H1 (cell line): ENCODE measurements at regions not wholly inside any gene's neighbourhood (a gene's known extent, or its start where the extent isn't known, plus 50 kb on each side); places are given as distances from the start of the nearest gene placed in this dataset.

Experiments
- CTCF ChIA-PET: fragments of 300-600 bp; sonication (Branson Sonifier 250); formaldehyde crosslinking; loops from one replicate; lab custom pipeline; 2021; ENCODE audit not compliant: partially characterized antibody; lab: Charles Lee
- POLR2A ChIA-PET: fragments of 300-600 bp; sonication (Branson Sonifier 250); formaldehyde crosslinking; loops from one replicate; lab custom pipeline; 2021; ENCODE audit warnings: inconsistent platforms; ENCODE audit not compliant: partially characterized antibody; lab: Charles Lee
- DNase-seq, 2 experiments: peaks; one replicate each; pipeline versions ENCODE4 v3.0.0 to v3.0.0-alpha.2; 2010 to 2022; ENCODE audit warnings: low spot score in 2 of 2, low read depth in 1 of 2, mixed read lengths in 1 of 2
- FAIRE-seq: peaks from 2 replicates; lab custom pipeline; 2011; peaks lifted over from hg19 to GRCh38; lab: Jason Lieb, UNC
- H2AFZ ChIP-seq: 2 replicates; pipeline ENCODE4 v1.8.1; 2012; ENCODE audit warnings: low read length, inconsistent platforms
- H2AK5ac ChIP-seq: 2 replicates; pipeline ENCODE4 v1.6.1; 2013; ENCODE audit warnings: low read depth, low read length
- H2BK120ac ChIP-seq: replicated peaks from 2 replicates; pipeline ENCODE3; 2013; ENCODE audit warnings: low read depth, low read length, inconsistent platforms
- H2BK12ac ChIP-seq: 2 replicates; pipeline ENCODE4 v1.6.1; 2013; ENCODE audit warnings: low read depth, low read length
- H2BK15ac ChIP-seq: 2 replicates; pipeline ENCODE4 v1.6.1; 2013; ENCODE audit warnings: low read length
- H2BK20ac ChIP-seq: 2 replicates; pipeline ENCODE4 v1.6.1; 2013; ENCODE audit warnings: low read length
- H2BK5ac ChIP-seq: 2 replicates; pipeline ENCODE4 v1.6.1; 2013; ENCODE audit warnings: low read depth, low read length
- H3K14ac ChIP-seq: 2 replicates; pipeline ENCODE4 v1.6.1; 2013; ENCODE audit warnings: inconsistent platforms; ENCODE audit not compliant: insufficient read length
- H3K18ac ChIP-seq: 2 replicates; pipeline ENCODE4 v1.6.1; 2013; ENCODE audit warnings: low read length; ENCODE audit errors: extremely low read depth
- H3K23ac ChIP-seq: 2 replicates; pipeline ENCODE4 v1.6.1; 2013; ENCODE audit warnings: inconsistent platforms; ENCODE audit not compliant: insufficient read length
- H3K23me2 ChIP-seq: 2 replicates; pipeline ENCODE4 v1.6.1; 2013; ENCODE audit warnings: low read depth, low read length
- H3K27ac ChIP-seq: 2 replicates; pipeline ENCODE4 v1.6.1; 2011; ENCODE audit warnings: low read depth, low read length, inconsistent platforms
- H3K27me3 ChIP-seq, 4 experiments: replicated peaks in 1 of 4; 1 replicate in 1 of 4; 2 replicates in 3 of 4; pipeline versions ENCODE4 v1.6.1 to v1.8.1; 2011 to 2013; ENCODE audit warnings: low read length in 3 of 4, mild to moderate bottlenecking in 3 of 4, inconsistent platforms in 2 of 4, mixed read lengths in 2 of 4, moderate library complexity in 1 of 4; ENCODE audit not compliant: control insufficient read depth in 3 of 4, insufficient read depth in 3 of 4; ENCODE audit errors: extremely low read depth in 1 of 4
- H3K36me3 ChIP-seq, 4 experiments: 2 replicates each; pipeline versions ENCODE4 v1.6.1 to v1.8.1; 2011 to 2013; ENCODE audit warnings: mild to moderate bottlenecking in 4 of 4, low read length in 3 of 4, moderate library complexity in 2 of 4, control low read depth in 1 of 4, inconsistent platforms in 1 of 4; ENCODE audit not compliant: insufficient read depth in 4 of 4, control insufficient read depth in 2 of 4
- H3K4ac ChIP-seq: replicated peaks from 2 replicates; pipeline ENCODE3; 2013; ENCODE audit warnings: low read length, low read depth, mixed read lengths, inconsistent platforms; ENCODE audit not compliant: insufficient read length
- H3K4me1 ChIP-seq, 4 experiments: replicated peaks in 1 of 4; 1 replicate in 1 of 4; 2 replicates in 3 of 4; pipeline versions ENCODE4 v1.6.1 to v1.8.1; 2011 to 2013; ENCODE audit warnings: low read length in 3 of 4, inconsistent platforms in 2 of 4, mixed read lengths in 1 of 4; ENCODE audit not compliant: insufficient read depth in 4 of 4, control insufficient read depth in 3 of 4
- H3K4me2 ChIP-seq, 2 experiments: 2 replicates each; pipeline versions ENCODE4 v1.6.1 to v1.8.1; 2011 to 2013; ENCODE audit warnings: low read depth in 2 of 2, low read length in 2 of 2, control low read depth in 1 of 2, inconsistent platforms in 1 of 2, mild to moderate bottlenecking in 1 of 2; ENCODE audit not compliant: insufficient read depth in 1 of 2
- H3K4me3 ChIP-seq, 4 experiments: fragments of 200-600, 300-600 bp in 1 of 4; sonication (generic), shearing (Covaris generic), sonication (Bioruptor Twin) in 1 of 4; 2 replicates each; pipeline versions ENCODE4 v1.5.1 to v1.8.1; 2011 to 2016; ENCODE audit warnings: low read length in 4 of 4, low read depth in 3 of 4, control low read depth in 2 of 4, inconsistent platforms in 2 of 4, mild to moderate bottlenecking in 2 of 4, mixed read lengths in 1 of 4, moderate library complexity in 1 of 4; ENCODE audit not compliant: insufficient read depth in 2 of 4; ENCODE audit errors: extremely low read depth in 1 of 4
- H3K56ac ChIP-seq: replicated peaks from 2 replicates; pipeline ENCODE3; 2013; ENCODE audit warnings: low read depth, mild to moderate bottlenecking, mixed read lengths, low read length, inconsistent platforms; ENCODE audit not compliant: insufficient read length
- H3K79me1 ChIP-seq: 2 replicates; pipeline ENCODE4 v1.6.1; 2013; ENCODE audit warnings: low read depth, low read length, control low read depth
- H3K79me2 ChIP-seq, 2 experiments: 2 replicates each; pipeline versions ENCODE4 v1.6.1 to v1.8.1; 2012 to 2013; ENCODE audit warnings: low read length in 2 of 2, mild to moderate bottlenecking in 2 of 2, inconsistent platforms in 1 of 2; ENCODE audit not compliant: insufficient read depth in 2 of 2, control insufficient read depth in 1 of 2
- H3K9ac ChIP-seq, 4 experiments: replicated peaks in 1 of 4; 1 replicate in 1 of 4; 2 replicates in 3 of 4; pipeline versions ENCODE4 v1.6.1 to v1.8.1; 2011 to 2013; ENCODE audit warnings: low read depth in 3 of 4, low read length in 3 of 4, control low read depth in 2 of 4, mild to moderate bottlenecking in 2 of 4, moderate library complexity in 2 of 4, inconsistent platforms in 1 of 4; ENCODE audit errors: extremely low read depth in 1 of 4
- H3K9me3 ChIP-seq, 2 experiments: 2 replicates each; pipeline versions ENCODE4 v1.6.1 to v1.8.1; 2012 to 2013; ENCODE audit warnings: mild to moderate bottlenecking in 2 of 2, moderate library complexity in 2 of 2, control low read depth in 1 of 2, inconsistent platforms in 1 of 2, low read depth in 1 of 2, low read length in 1 of 2, mixed read lengths in 1 of 2; ENCODE audit not compliant: insufficient read depth in 2 of 2
- H4K20me1 ChIP-seq, 2 experiments: replicated peaks in 1 of 2; 2 replicates each; pipeline versions ENCODE3 to v1.8.1; 2011 to 2013; ENCODE audit warnings: inconsistent platforms in 2 of 2, low read length in 2 of 2, mild to moderate bottlenecking in 1 of 2; ENCODE audit not compliant: insufficient read depth in 2 of 2, control insufficient read depth in 1 of 2
- H4K5ac ChIP-seq: 2 replicates; pipeline ENCODE4 v1.6.1; 2013; ENCODE audit warnings: low read length, low read depth, mixed read lengths, inconsistent platforms; ENCODE audit not compliant: insufficient read length
- H4K8ac ChIP-seq: 2 replicates; pipeline ENCODE4 v1.8.0; 2013; ENCODE audit warnings: mild to moderate bottlenecking, moderate library complexity, low read length, inconsistent platforms; ENCODE audit not compliant: insufficient read depth; ENCODE audit errors: extremely low read depth
- H4K91ac ChIP-seq: replicated peaks from 2 replicates; pipeline ENCODE3; 2013; ENCODE audit warnings: low read length, mixed read lengths, inconsistent platforms; ENCODE audit not compliant: insufficient read length
- BACH1 ChIP-seq: IDR thresholded peaks from 2 replicates; pipeline ENCODE4 v1.6.1; 2012; ENCODE audit warnings: low read length, improper control_type of control experiment
- MAFK ChIP-seq: IDR thresholded peaks from 2 replicates; pipeline ENCODE4 v1.6.1; 2012; ENCODE audit warnings: low read depth, mild to moderate bottlenecking, improper control_type of control experiment, low read length
- SIX5 ChIP-seq: IDR thresholded peaks from 2 replicates; pipeline ENCODE4 v1.6.1; 2011; ENCODE audit warnings: mild to moderate bottlenecking, low read depth, low read length
- SP2 ChIP-seq: IDR thresholded peaks from 2 replicates; pipeline ENCODE4 v1.6.1; 2012; ENCODE audit warnings: mild to moderate bottlenecking, low read length, inconsistent platforms
- TAF1 ChIP-seq: IDR thresholded peaks from 2 replicates; pipeline ENCODE4 v1.6.1; 2011; ENCODE audit warnings: mild to moderate bottlenecking, low read depth, low read length
- WGBS, 2 experiments: shearing (Covaris generic) in 1 of 2; methylation state at CpG; one replicate each; pipeline versions ENCODE4 v1.1.6 to v1.1.7; 2013 to 2015; ENCODE audit warnings: low lambda C conversion rate in 2 of 2, mixed read lengths in 2 of 2, inconsistent platforms in 1 of 2, low coverage in 1 of 2, missing lambda C conversion rate in 1 of 2; ENCODE audit not compliant: insufficient replicate concordance in 2 of 2, insufficient coverage in 1 of 2, insufficient read length in 1 of 2; ENCODE audit errors: extremely low coverage in 1 of 2, missing lambda C conversion rate in 1 of 2; 5-methylcytosine and 5-hydroxymethylcytosine counted together

- no peak overlapping the region for H4K5ac ChIP-seq
- H3K27me3 ChIP-seq: no peaks in the 10 kb centered on the region
- H3K18ac ChIP-seq: no peak overlapping the region
- H3K14ac ChIP-seq: no peak overlapping the region
- H3K4me1 ChIP-seq: no peaks in the 10 kb centered on the region
- H4K91ac ChIP-seq: no peak overlapping the region
- no peak overlapping the region for H2BK5ac ChIP-seq
- H3K23me2 ChIP-seq: no peaks in the 10 kb centered on the region; the same call in 1 of the 2 replicates
- no peak overlapping the region for H2BK120ac ChIP-seq
- no peak overlapping the region for H2BK12ac ChIP-seq
- no peaks in the 10 kb centered on the region for H3K9me3 ChIP-seq
- TF ChIP-seq SIX5: no peak
- no peak for TF ChIP-seq TAF1
- no peak for TF ChIP-seq SP2
- no peak for TF ChIP-seq BACH1
- TF ChIP-seq MAFK: no peak
- no peaks in the 10 kb centered on the region for H3K79me2 ChIP-seq
- H2BK15ac ChIP-seq: no peak overlapping the region
- no peak overlapping the region for H3K23ac ChIP-seq
- no peak overlapping the region for H2AK5ac ChIP-seq
- no peak overlapping the region for H4K8ac ChIP-seq
- H2BK20ac ChIP-seq: no peak overlapping the region
- no peak overlapping the region for H3K4ac ChIP-seq
- FAIRE-seq (no peak), DNase-seq (no peak)
- ChIA-PET POLR2A (no interaction called here), CTCF (interaction anchor here (0.6 to 0.9 kb wide), 4 partner anchors 31 to 513 kb away, joined by 3 read pairs; no protein-coding TSS in a partner anchor)
- H3K9ac ChIP-seq: no peak overlapping the region
- H2AFZ ChIP-seq: no peak overlapping the region
- H3K56ac ChIP-seq: no peak overlapping the region
- H4K20me1 ChIP-seq: no peaks in the 10 kb centered on the region
- H3K4me3 ChIP-seq: no peak overlapping the region
- H3K79me1 ChIP-seq: no peaks in the 10 kb centered on the region
- no peaks in the 10 kb centered on the region for H3K36me3 ChIP-seq
- WGBS, 2 experiments: 94% methylated on average over 5 of the region's 5 CpGs; no CpG with 5 or more reads in 1 of the 2 experiments
- no peak overlapping the region for H3K4me2 ChIP-seq
- H3K27ac ChIP-seq: no peak overlapping the region
These were observed 237.2 kb downstream of the LMO4 start for GRCh38 chr1:87565861-87566260.
